SH-SY5Y (cell line): ENCODE measurements at regions not wholly inside any gene's neighbourhood (a gene's known extent, or its start where the extent isn't known, plus 50 kb on each side); places are given as distances from the start of the nearest gene placed in this dataset.

Experiments
- GATA2 ChIP-seq: IDR thresholded peaks from 2 replicates; pipeline ENCODE4 v1.6.1; 2011; ENCODE audit warnings: mild to moderate bottlenecking, low read depth, low read length
- GATA3 ChIP-seq: IDR thresholded peaks from 2 replicates; pipeline ENCODE4 v1.6.1; 2011; ENCODE audit warnings: low read depth, mild to moderate bottlenecking, low read length, moderate library complexity

DNA sequence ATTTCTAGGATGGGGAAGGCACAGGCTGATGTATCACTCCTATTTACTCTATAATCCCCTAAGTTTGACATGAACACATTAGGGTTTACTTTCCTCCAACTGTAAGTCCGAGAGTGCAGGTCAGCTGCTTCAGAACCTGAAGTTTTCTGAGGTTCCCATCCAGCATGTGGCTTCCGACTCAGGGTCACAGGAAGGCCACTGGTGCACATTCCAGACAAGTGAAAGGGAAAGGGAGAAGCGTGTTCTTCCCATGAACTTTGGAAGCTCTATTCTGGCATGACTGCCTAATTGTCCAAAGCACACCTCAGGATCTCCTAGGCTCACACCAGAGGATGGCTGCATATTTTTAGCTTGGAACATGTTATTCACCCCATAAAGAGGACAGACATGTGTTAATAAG, 602.6 kb downstream of the SEMA5A start:
- TF ChIP-seq GATA2 (no peak), GATA3 (no peak)
